ENCODE measurements at regions not wholly inside any gene's neighbourhood (a gene's known extent, or its start where the extent isn't known, plus 50 kb on each side); places are given as distances from the start of the nearest gene placed in this dataset.

DNA sequence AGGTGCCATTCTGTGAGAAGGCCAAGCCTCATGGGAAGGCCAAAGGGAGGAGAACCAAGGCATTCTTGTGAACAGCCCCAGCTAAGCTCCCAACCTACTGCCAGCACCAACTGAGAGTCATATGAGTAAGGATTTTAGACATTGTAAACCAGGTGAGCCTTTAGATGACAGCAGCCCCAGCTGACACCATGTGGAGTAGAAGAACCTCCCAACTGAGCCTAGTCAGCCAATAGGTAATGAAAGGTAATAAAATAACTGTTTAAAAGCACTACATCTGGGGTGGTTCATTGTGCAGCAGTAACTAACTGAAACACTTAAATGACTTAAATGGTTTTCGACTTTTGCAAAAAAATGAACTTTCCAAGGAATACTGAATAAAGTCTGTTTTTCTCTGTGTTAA, 172.6 kb upstream of the KIF2A start:
- TF ChIP-seq, protein P1, sequence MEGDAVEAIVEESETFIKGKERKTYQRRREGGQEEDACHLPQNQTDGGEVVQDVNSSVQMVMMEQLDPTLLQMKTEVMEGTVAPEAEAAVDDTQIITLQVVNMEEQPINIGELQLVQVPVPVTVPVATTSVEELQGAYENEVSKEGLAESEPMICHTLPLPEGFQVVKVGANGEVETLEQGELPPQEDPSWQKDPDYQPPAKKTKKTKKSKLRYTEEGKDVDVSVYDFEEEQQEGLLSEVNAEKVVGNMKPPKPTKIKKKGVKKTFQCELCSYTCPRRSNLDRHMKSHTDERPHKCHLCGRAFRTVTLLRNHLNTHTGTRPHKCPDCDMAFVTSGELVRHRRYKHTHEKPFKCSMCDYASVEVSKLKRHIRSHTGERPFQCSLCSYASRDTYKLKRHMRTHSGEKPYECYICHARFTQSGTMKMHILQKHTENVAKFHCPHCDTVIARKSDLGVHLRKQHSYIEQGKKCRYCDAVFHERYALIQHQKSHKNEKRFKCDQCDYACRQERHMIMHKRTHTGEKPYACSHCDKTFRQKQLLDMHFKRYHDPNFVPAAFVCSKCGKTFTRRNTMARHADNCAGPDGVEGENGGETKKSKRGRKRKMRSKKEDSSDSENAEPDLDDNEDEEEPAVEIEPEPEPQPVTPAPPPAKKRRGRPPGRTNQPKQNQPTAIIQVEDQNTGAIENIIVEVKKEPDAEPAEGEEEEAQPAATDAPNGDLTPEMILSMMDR (IDR thresholded peaks at IDR 0.05) = no peak
- Histone ChIP-seq H3K4me1 (no peaks in the 10 kb centered on the region), H3K36me3 (no peaks in the 10 kb centered on the region), H3K9me3 (no peaks in the 10 kb centered on the region), H3K27ac (no peak overlapping the region), H3K4me3 (no peak overlapping the region), H3K27me3 (no peaks in the 10 kb centered on the region)
- no peak for DNase-seq
- intact Hi-C loops (cut with DNase I; ENCODE audit: low total_unique reads) = no loop called here

DNA sequence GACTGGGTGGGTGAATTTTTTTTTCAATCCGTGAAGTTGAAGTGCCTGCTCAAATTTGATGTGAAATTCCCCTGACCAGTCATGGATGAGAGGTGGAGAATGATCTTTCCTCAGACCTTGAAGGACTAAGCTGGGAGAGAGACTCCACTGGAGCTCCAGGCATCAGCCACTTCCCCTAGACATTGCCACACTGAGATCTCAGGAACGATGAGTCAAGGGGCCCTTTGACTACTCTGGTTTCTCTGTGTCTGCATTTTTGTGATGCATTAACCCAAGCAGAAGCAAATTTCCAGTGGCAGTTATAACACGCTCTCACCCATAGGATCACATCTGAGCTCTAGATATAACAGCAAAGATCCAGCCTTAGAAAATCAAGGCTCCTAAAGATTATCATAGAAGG, 171.2 kb upstream of the KIF2A start:
- no peak overlapping the region for H3K4me3 ChIP-seq
- H3K27ac ChIP-seq = no peak overlapping the region
- no peaks in the 10 kb centered on the region for H3K4me1 ChIP-seq
- no peaks in the 10 kb centered on the region for H3K36me3 ChIP-seq
- DNase-seq = no peak
- H3K27me3 ChIP-seq = no peaks in the 10 kb centered on the region
- intact Hi-C loops (cut with DNase I; ENCODE audit: low total_unique reads) = no loop called here
- H3K9me3 ChIP-seq = no peaks in the 10 kb centered on the region
- TF ChIP-seq, protein P1 (IDR thresholded peaks at IDR 0.05) = no peak

DNA sequence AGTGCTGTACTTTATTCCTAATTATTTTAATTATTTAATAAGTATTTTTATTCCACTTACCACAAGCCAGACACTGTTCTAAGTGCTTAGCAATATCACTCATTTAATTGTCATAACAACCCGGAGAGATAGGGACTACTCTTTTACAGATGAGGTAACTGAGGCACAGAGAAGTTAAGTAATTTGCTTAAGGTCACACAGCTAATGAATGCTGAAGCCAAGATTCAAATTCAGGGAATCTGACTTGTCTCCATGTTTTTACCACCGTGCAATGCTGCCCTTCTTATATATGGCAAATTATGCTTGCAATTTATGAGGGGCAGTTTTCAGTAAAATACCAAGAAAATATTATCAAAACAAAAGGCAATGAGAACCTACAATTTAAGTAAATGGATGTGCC, 168.4 kb upstream of the KIF2A start:
- Histone ChIP-seq H3K36me3 (no peaks in the 10 kb centered on the region), H3K4me3 (no peak overlapping the region), H3K4me1 (peaks cover 0 to 13% (median 4%) of the 10 kb centered on the region in 4 donors), H3K27ac (no peak overlapping the region), H3K9me3 (no peaks in the 10 kb centered on the region), H3K27me3 (no peaks in the 10 kb centered on the region)
- TF ChIP-seq, protein P1 (IDR thresholded peaks at IDR 0.05) = no peak
- intact Hi-C loops (cut with DNase I; ENCODE audit: low total_unique reads) = no loop called here
- DNase-seq = no peak

DNA sequence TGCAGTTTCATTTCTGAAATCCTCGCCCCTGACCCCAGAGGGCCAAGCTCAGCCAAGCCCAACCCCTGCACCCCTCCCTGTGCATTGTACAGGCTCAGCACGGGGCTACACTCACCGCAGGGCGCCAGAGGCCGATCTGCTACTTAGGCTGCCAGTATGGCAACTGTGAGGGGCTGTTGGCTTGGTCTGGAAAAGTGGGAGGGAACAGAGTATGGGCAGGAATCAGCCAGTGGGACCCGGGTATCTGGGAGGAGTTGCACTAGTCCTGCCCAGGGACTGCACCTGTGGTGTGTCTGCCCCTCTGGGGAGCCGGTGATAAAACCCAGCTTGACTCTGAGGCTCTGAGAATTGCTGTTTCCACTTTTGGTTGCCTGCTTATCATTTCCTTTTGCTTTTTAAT, 167.4 kb upstream of the KIF2A start:
- no peaks in the 10 kb centered on the region for H3K36me3 ChIP-seq
- no peak overlapping the region for H3K4me3 ChIP-seq
- H3K4me1 ChIP-seq = peaks cover 0 to 22% (median 8%) of the 10 kb centered on the region in 4 donors
- intact Hi-C loops (cut with DNase I; ENCODE audit: low total_unique reads) = no loop called here
- TF ChIP-seq, protein P1 (IDR thresholded peaks at IDR 0.05) = no peak
- no peaks in the 10 kb centered on the region for H3K9me3 ChIP-seq
- DNase-seq = no peak
- no peaks in the 10 kb centered on the region for H3K27me3 ChIP-seq
- H3K27ac ChIP-seq = no peak overlapping the region

DNA sequence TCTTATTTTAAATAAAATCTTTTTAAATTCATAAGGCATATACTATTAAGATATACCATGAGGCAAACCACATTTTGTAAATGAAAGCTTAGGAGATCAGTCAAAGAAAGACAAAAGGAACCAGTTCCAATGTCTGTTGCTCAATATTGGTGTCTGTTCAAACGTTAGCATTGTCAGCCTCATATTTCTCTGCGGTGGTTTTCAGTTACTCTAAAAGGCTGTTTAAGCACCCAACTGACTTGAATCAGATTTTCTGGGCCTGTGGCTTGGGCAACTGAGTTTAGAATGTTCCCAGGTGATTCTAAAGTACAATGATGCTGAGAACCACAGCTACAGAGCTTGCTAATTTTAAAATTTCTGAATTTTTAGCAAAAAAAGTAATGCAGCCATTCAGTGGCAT, 166.3 kb upstream of the KIF2A start:
- Histone ChIP-seq H3K4me1 (peaks cover 0 to 33% (median 14%) of the 10 kb centered on the region in 4 donors), H3K4me3 (no peak overlapping the region), H3K36me3 (no peaks in the 10 kb centered on the region), H3K9me3 (no peaks in the 10 kb centered on the region), H3K27me3 (no peaks in the 10 kb centered on the region), H3K27ac (no peak overlapping the region)
- intact Hi-C loops (cut with DNase I; ENCODE audit: low total_unique reads) = no loop called here
- no peak for DNase-seq
- TF ChIP-seq, protein P1 (IDR thresholded peaks at IDR 0.05) = no peak

DNA sequence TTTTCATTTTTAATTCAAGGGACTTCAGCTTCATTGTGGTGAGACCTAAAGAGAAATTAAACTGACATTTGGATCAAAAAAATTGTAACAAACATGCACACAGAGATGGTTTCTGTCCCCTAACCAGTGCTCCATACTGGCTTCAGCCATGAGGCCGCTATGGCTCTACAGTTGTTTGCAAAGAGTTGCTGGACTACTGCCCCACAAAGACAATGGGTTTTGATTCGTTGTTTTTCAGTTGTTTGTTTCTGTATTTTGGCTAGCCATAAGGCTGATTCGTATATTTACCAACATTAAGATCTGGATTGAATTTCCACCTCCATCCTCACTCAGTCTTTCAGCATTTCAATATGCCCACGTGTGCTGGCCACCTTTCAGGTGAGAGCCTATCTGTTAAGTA, 163.7 kb upstream of the KIF2A start:
- intact Hi-C loops (cut with DNase I; ENCODE audit: low total_unique reads) = no loop called here

More for the DNA sequence above, 163.7 kb upstream of the KIF2A start:
- peaks cover 0 to 33% (median 14%) of the 10 kb centered on the region in 4 donors for H3K4me1 ChIP-seq
- no peaks in the 10 kb centered on the region for H3K27me3 ChIP-seq
- H3K4me3 ChIP-seq = no peak overlapping the region
- no peaks in the 10 kb centered on the region for H3K36me3 ChIP-seq
- TF ChIP-seq, protein P1 (IDR thresholded peaks at IDR 0.05) = no peak
- no peaks in the 10 kb centered on the region for H3K9me3 ChIP-seq
- DNase-seq = no peak
- H3K27ac ChIP-seq = no peak overlapping the region
